ENCODE measurements at regions not wholly inside any gene's neighbourhood (a gene's known extent, or its start where the extent isn't known, plus 50 kb on each side); places are given as distances from the start of the nearest gene placed in this dataset.
"Not testable (repeated sequence)": the region's sequence is repeated elsewhere in the genome, so short reads cannot be mapped to it uniquely, and the experiment has no call there.

- Histone ChIP-seq H3K4me1 (ENCODE audit: insufficient read depth, insufficient read length) (no peaks in the 10 kb centered on the region), H3K36me3 (ENCODE audit: insufficient read depth, insufficient read length, low read length) (no peaks in the 10 kb centered on the region), H3K9me3 (ENCODE audit: insufficient read depth, low read length) (no peaks in the 10 kb centered on the region), H3K4me3 (ENCODE audit: insufficient read length, low read depth) (no peak overlapping the region), H3K9ac (ENCODE audit: insufficient read length, low read depth) (no peak overlapping the region), H3K27me3 (ENCODE audit: insufficient read depth, insufficient read length) (no peaks in the 10 kb centered on the region)
- TF ChIP-seq ZNF274 (IDR thresholded peaks at IDR 0.05; ENCODE audit: low read depth, low read length) (no peak), SUZ12 (IDR thresholded peaks at IDR 0.05; ENCODE audit: extremely low read depth, insufficient read depth, insufficient read length) (no peak), YY1 (IDR thresholded peaks at IDR 0.05; ENCODE audit: insufficient read depth, insufficient read length) (no peak)
- peak; percentile 1 for DNase-seq (ENCODE audit: low read depth, low spot score)
These were observed 884.9 kb upstream of the FOXG1 start for GRCh38 chr14:27881646-27882045.

GRCh38 chr14:27886256-27886655 is 880.3 kb upstream of the FOXG1 start:
- Histone ChIP-seq H3K36me3 (ENCODE audit: insufficient read depth, insufficient read length, low read length) (no peaks in the 10 kb centered on the region), H3K9ac (ENCODE audit: insufficient read length, low read depth) (no peak overlapping the region), H3K27me3 (ENCODE audit: insufficient read depth, insufficient read length) (no peaks in the 10 kb centered on the region), H3K4me1 (ENCODE audit: insufficient read depth, insufficient read length) (no peaks in the 10 kb centered on the region), H3K9me3 (ENCODE audit: insufficient read depth, low read length) (no peaks in the 10 kb centered on the region), H3K4me3 (ENCODE audit: insufficient read length, low read depth) (no peak overlapping the region)
- no peak for DNase-seq (ENCODE audit: low read depth, low spot score)
- TF ChIP-seq YY1 (IDR thresholded peaks at IDR 0.05; ENCODE audit: insufficient read depth, insufficient read length) (no peak), SUZ12 (IDR thresholded peaks at IDR 0.05; ENCODE audit: extremely low read depth, insufficient read depth, insufficient read length) (no peak), ZNF274 (IDR thresholded peaks at IDR 0.05; ENCODE audit: low read depth, low read length) (no peak)

GRCh38 chr14:27890259-27890658 is 876.3 kb upstream of the FOXG1 start:
- Histone ChIP-seq H3K4me1 (ENCODE audit: insufficient read depth, insufficient read length) (no peaks in the 10 kb centered on the region), H3K4me3 (ENCODE audit: insufficient read length, low read depth) (no peak overlapping the region), H3K9me3 (ENCODE audit: insufficient read depth, low read length) (no peaks in the 10 kb centered on the region), H3K9ac (ENCODE audit: insufficient read length, low read depth) (no peak overlapping the region), H3K36me3 (ENCODE audit: insufficient read depth, insufficient read length, low read length) (no peaks in the 10 kb centered on the region), H3K27me3 (ENCODE audit: insufficient read depth, insufficient read length) (no peaks in the 10 kb centered on the region)
- no peak for DNase-seq (ENCODE audit: low read depth, low spot score)
- TF ChIP-seq SUZ12 (IDR thresholded peaks at IDR 0.05; ENCODE audit: extremely low read depth, insufficient read depth, insufficient read length) (no peak), YY1 (IDR thresholded peaks at IDR 0.05; ENCODE audit: insufficient read depth, insufficient read length) (no peak), ZNF274 (IDR thresholded peaks at IDR 0.05; ENCODE audit: low read depth, low read length) (no peak)

DNA sequence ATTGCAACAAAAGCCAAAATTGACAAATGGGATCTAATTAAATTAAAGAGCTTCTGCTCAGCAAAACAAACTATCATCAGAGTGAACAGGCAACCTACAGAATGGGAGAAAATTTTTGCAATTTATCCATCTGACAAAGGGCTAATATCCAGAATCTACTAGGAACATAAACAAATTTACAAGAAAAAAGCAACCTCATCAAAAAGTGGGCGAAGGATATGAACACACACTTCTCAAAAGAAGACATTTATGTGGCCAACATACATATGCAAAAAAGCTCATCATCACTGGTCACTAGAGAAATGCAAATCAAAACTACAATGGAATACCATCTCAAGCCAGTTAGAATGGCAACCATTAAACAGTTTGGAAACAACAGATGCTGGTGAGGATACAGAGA is 858.1 kb upstream of the FOXG1 start:
- H3K9me3 ChIP-seq (ENCODE audit: insufficient read depth, low read length); H3K27me3 ChIP-seq (ENCODE audit: insufficient read depth, insufficient read length); H3K4me3 ChIP-seq (ENCODE audit: insufficient read length, low read depth); DNase-seq (ENCODE audit: low read depth, low spot score); H3K36me3 ChIP-seq (ENCODE audit: insufficient read depth, insufficient read length, low read length); H3K4me1 ChIP-seq (ENCODE audit: insufficient read depth, insufficient read length); H3K9ac ChIP-seq (ENCODE audit: insufficient read length, low read depth): not testable (repeated sequence)

GRCh38 chr14:27916326-27916725 is 850.3 kb upstream of the FOXG1 start:
- no peak overlapping the region for H3K4me3 ChIP-seq (ENCODE audit: insufficient read length, low read depth)
- H3K9me3 ChIP-seq (ENCODE audit: insufficient read depth, low read length), result no peaks in the 10 kb centered on the region
- H3K9ac ChIP-seq (ENCODE audit: insufficient read length, low read depth), result no peak overlapping the region
- no peaks in the 10 kb centered on the region for H3K36me3 ChIP-seq (ENCODE audit: insufficient read depth, insufficient read length, low read length)
- no peaks in the 10 kb centered on the region for H3K4me1 ChIP-seq (ENCODE audit: insufficient read depth, insufficient read length)
- H3K27me3 ChIP-seq (ENCODE audit: insufficient read depth, insufficient read length), result no peaks in the 10 kb centered on the region
- TF ChIP-seq SUZ12 (IDR thresholded peaks at IDR 0.05; ENCODE audit: extremely low read depth, insufficient read depth, insufficient read length) (no peak), ZNF274 (IDR thresholded peaks at IDR 0.05; ENCODE audit: low read depth, low read length) (no peak), YY1 (IDR thresholded peaks at IDR 0.05; ENCODE audit: insufficient read depth, insufficient read length) (no peak)
- no peak for DNase-seq (ENCODE audit: low read depth, low spot score)

DNA sequence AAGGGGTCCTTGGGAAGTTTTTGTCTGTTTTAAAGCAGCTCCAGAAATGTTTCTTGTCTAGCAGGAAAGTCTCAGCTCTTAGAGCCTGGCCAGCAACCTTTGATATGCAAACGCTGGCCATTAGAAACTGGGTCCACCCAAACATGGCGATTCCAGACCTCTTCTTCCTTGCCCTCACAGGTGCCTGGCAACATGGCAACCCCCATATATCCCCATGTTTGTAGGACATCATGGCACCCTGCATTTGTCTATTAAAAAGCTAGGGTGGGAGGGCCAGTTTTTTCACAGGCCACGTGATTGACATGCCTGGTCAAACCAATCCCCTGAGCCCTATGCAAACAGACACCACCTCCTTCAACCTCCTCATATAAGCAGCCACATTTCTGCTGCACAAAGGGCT is 848.7 kb upstream of the FOXG1 start:
- H3K4me1 ChIP-seq (ENCODE audit: insufficient read depth, insufficient read length), result no peaks in the 10 kb centered on the region
- H3K27me3 ChIP-seq (ENCODE audit: insufficient read depth, insufficient read length), result no peaks in the 10 kb centered on the region
- no peak overlapping the region for H3K4me3 ChIP-seq (ENCODE audit: insufficient read length, low read depth)
- DNase-seq (ENCODE audit: low read depth, low spot score), result no peak
- H3K9me3 ChIP-seq (ENCODE audit: insufficient read depth, low read length), result no peaks in the 10 kb centered on the region
- no peak overlapping the region for H3K9ac ChIP-seq (ENCODE audit: insufficient read length, low read depth)
- no peaks in the 10 kb centered on the region for H3K36me3 ChIP-seq (ENCODE audit: insufficient read depth, insufficient read length, low read length)
- TF ChIP-seq SUZ12 (IDR thresholded peaks at IDR 0.05; ENCODE audit: extremely low read depth, insufficient read depth, insufficient read length) (no peak), YY1 (IDR thresholded peaks at IDR 0.05; ENCODE audit: insufficient read depth, insufficient read length) (no peak), ZNF274 (IDR thresholded peaks at IDR 0.05; ENCODE audit: low read depth, low read length) (no peak)

- Histone ChIP-seq H3K4me3 (ENCODE audit: insufficient read length, low read depth) (no peak overlapping the region), H3K9me3 (ENCODE audit: insufficient read depth, low read length) (no peaks in the 10 kb centered on the region), H3K9ac (ENCODE audit: insufficient read length, low read depth) (no peak overlapping the region), H3K4me1 (ENCODE audit: insufficient read depth, insufficient read length) (no peaks in the 10 kb centered on the region), H3K36me3 (ENCODE audit: insufficient read depth, insufficient read length, low read length) (no peaks in the 10 kb centered on the region), H3K27me3 (ENCODE audit: insufficient read depth, insufficient read length) (no peaks in the 10 kb centered on the region)
- DNase-seq (ENCODE audit: low read depth, low spot score), result no peak
- TF ChIP-seq SUZ12 (IDR thresholded peaks at IDR 0.05; ENCODE audit: extremely low read depth, insufficient read depth, insufficient read length), result no peak
- TF ChIP-seq YY1 (IDR thresholded peaks at IDR 0.05; ENCODE audit: insufficient read depth, insufficient read length), result no peak
- no peak for TF ChIP-seq ZNF274 (IDR thresholded peaks at IDR 0.05; ENCODE audit: low read depth, low read length)
These were observed 839.1 kb upstream of the FOXG1 start for GRCh38 chr14:27927519-27927918.

DNA sequence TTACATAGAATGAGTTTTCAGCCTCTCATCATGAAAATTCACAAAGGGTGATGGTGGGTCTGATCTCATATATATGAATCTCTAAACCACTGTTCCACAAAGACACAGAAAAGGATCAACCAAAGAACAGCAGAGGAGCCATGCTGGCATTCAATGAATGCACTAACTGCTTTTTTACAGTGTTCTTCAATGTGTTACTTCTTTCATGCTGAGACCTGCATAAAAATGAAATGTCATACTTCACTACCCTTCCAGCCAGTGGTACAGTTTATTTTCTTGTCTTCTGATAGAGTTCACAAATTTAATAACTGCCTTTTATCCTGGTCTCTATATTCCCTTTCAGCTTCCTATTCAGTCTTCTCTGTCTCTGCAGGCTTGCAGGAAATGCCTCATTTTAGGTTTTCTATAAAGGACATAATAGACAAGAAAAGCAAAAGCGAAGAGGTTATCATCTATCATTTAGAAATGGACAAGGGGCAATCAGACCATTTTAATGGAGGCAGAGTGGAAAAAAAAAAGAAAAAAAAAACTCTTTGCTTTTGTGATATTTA is 836.7 kb upstream of the FOXG1 start:
- no peaks in the 10 kb centered on the region for H3K9me3 ChIP-seq (ENCODE audit: insufficient read depth, low read length)
- TF ChIP-seq YY1 (IDR thresholded peaks at IDR 0.05; ENCODE audit: insufficient read depth, insufficient read length), result no peak
- TF ChIP-seq ZNF274 (IDR thresholded peaks at IDR 0.05; ENCODE audit: low read depth, low read length), result no peak
- TF ChIP-seq SUZ12 (IDR thresholded peaks at IDR 0.05; ENCODE audit: extremely low read depth, insufficient read depth, insufficient read length), result no peak
- H3K36me3 ChIP-seq (ENCODE audit: insufficient read depth, insufficient read length, low read length), result no peaks in the 10 kb centered on the region
- no peak overlapping the region for H3K9ac ChIP-seq (ENCODE audit: insufficient read length, low read depth)
- H3K4me3 ChIP-seq (ENCODE audit: insufficient read length, low read depth), result no peak overlapping the region
- no peaks in the 10 kb centered on the region for H3K27me3 ChIP-seq (ENCODE audit: insufficient read depth, insufficient read length)
- no peak for DNase-seq (ENCODE audit: low read depth, low spot score)
- no peaks in the 10 kb centered on the region for H3K4me1 ChIP-seq (ENCODE audit: insufficient read depth, insufficient read length)
